ENCODE measurements at regions not wholly inside any gene's neighbourhood (a gene's known extent, or its start where the extent isn't known, plus 50 kb on each side); places are given as distances from the start of the nearest gene placed in this dataset.

DNA sequence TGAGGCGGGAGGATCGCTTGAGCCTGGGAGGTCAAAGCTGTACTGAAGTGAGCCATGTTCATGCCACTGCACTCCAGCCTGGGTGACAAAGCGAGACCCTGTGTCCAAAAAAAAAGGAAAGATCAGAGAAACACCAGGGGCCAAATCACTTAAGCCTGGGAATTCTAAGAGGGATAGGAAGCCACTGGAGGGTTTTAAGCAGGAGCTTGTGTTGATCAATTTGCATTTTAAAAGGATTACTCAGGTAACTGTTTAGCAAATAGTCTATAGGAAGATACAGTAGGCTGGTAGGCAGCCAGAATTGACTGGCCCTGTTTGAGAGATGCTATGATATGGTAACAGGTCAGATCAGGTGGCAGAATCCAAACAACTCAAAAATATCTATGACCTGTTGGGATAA, 162.7 kb downstream of the SPTSSA start:
- H4K20me1 ChIP-seq (ENCODE audit: control insufficient read depth, extremely low read depth, insufficient read depth, low read length): no peaks in the 10 kb centered on the region
- no peak overlapping the region for H3K4me3 ChIP-seq (ENCODE audit: control insufficient read depth in 2 of 3, extremely low read depth in 1 of 3, insufficient read depth in 2 of 3, low read depth in 1 of 3, low read length in 3 of 3)
- no peaks in the 10 kb centered on the region for H3K79me2 ChIP-seq (ENCODE audit: control insufficient read depth, insufficient read depth, low read length)
- DNase-seq (ENCODE audit: low read depth, low spot score) (no peak), FAIRE-seq (no peak)
- dilution Hi-C loops (cut with MboI; ENCODE audit: extremely low pct_ligation_motif_present, low sequenced_read_pairs): no loop called here
- no peaks in the 10 kb centered on the region for H3K9me3 ChIP-seq (ENCODE audit: control insufficient read depth, low read depth, low read length)
- H3K4me2 ChIP-seq (ENCODE audit: control insufficient read depth, extremely low read depth, insufficient read depth, low read depth, low read length): no peak overlapping the region
- H3K27me3 ChIP-seq (ENCODE audit: control insufficient read depth, extremely low read depth, insufficient read depth, low read length): no peaks in the 10 kb centered on the region
- H3K4me1 ChIP-seq (ENCODE audit: control insufficient read depth, extremely low read depth, insufficient read depth, low read length): peaks cover 14% of the 10 kb centered on the region
- H2AFZ ChIP-seq (ENCODE audit: control insufficient read depth, low read length): no peak overlapping the region
- H3K27ac ChIP-seq (ENCODE audit: control insufficient read depth, insufficient read depth, low read length): no peak overlapping the region
- no peaks in the 10 kb centered on the region for H3K9me1 ChIP-seq (ENCODE audit: control insufficient read depth, extremely low read depth, insufficient read depth, low read length)
- H3K9ac ChIP-seq (ENCODE audit: control insufficient read depth, extremely low read depth, insufficient read depth, low read length): no peak overlapping the region
- no peak for TF ChIP-seq EZH2 (IDR thresholded peaks at IDR 0.05; ENCODE audit: low read length)
- TF ChIP-seq, protein P1, sequence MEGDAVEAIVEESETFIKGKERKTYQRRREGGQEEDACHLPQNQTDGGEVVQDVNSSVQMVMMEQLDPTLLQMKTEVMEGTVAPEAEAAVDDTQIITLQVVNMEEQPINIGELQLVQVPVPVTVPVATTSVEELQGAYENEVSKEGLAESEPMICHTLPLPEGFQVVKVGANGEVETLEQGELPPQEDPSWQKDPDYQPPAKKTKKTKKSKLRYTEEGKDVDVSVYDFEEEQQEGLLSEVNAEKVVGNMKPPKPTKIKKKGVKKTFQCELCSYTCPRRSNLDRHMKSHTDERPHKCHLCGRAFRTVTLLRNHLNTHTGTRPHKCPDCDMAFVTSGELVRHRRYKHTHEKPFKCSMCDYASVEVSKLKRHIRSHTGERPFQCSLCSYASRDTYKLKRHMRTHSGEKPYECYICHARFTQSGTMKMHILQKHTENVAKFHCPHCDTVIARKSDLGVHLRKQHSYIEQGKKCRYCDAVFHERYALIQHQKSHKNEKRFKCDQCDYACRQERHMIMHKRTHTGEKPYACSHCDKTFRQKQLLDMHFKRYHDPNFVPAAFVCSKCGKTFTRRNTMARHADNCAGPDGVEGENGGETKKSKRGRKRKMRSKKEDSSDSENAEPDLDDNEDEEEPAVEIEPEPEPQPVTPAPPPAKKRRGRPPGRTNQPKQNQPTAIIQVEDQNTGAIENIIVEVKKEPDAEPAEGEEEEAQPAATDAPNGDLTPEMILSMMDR (optimal IDR thresholded peaks at IDR 0.05 in 1 of 3, IDR thresholded peaks at IDR 0.05 in 1 of 3, conservative IDR thresholded peaks at IDR 0.05 in 1 of 3; ENCODE audit: extremely low read depth in 1 of 3, insufficient read depth in 2 of 3, low read length in 3 of 3): no peak
- no peaks in the 10 kb centered on the region for H3K36me3 ChIP-seq (ENCODE audit: control insufficient read depth in 2 of 2, extremely low read depth in 1 of 2, insufficient read depth in 2 of 2, low read length in 2 of 2)

DNA sequence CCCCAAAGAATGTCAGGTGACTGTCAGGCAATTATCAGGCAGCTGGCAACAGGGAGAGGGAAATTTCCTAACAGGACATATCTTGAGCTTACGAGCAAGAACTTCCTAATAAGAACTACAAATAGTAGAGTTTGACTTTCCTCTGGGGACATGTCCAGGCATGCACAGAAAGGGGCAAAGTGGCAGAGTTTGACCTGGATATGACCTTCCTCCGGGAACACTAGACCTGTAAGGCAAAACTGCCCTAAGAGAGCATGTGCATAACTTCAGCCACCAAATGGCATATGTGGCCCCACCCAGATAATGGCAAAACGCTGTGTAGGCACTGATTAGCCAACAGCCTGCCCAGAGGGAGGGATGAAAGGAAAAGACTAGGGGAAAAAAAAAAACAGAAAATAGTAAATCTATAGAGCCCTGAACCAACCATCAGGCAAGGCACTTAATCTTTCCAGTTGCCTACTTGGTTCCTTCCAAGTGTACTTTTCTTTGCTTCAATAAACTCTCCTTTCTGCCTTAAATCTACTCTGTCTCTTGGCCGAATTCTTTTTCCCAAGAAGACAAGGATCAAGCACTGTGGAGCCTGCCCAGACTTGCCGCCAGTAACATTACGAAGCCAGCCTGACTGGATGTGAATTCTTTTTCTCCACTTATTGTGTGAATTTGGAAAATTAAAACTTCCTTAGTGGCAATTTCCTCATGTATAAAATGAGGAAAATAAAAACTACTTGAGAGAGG, 164.1 kb downstream of the SPTSSA start:
- H3K27me3 ChIP-seq (ENCODE audit: control insufficient read depth, extremely low read depth, insufficient read depth, low read length): no peaks in the 10 kb centered on the region
- peak overlapping the region; percentile 51 for H3K9ac ChIP-seq (ENCODE audit: control insufficient read depth, extremely low read depth, insufficient read depth, low read length)
- H3K27ac ChIP-seq (ENCODE audit: control insufficient read depth, insufficient read depth, low read length): peak overlapping the region; percentile 82
- FAIRE-seq (peak; percentile 83), DNase-seq (ENCODE audit: low read depth, low spot score) (no peak)
- peak overlapping the region; percentile 83 for H2AFZ ChIP-seq (ENCODE audit: control insufficient read depth, low read length)
- no peaks in the 10 kb centered on the region for H3K36me3 ChIP-seq (ENCODE audit: control insufficient read depth in 2 of 2, extremely low read depth in 1 of 2, insufficient read depth in 2 of 2, low read length in 2 of 2)
- peaks cover 14% of the 10 kb centered on the region for H3K4me1 ChIP-seq (ENCODE audit: control insufficient read depth, extremely low read depth, insufficient read depth, low read length)
- no peaks in the 10 kb centered on the region for H4K20me1 ChIP-seq (ENCODE audit: control insufficient read depth, extremely low read depth, insufficient read depth, low read length)
- TF ChIP-seq, protein P1 (optimal IDR thresholded peaks at IDR 0.05 in 1 of 3, IDR thresholded peaks at IDR 0.05 in 1 of 3, conservative IDR thresholded peaks at IDR 0.05 in 1 of 3; ENCODE audit: extremely low read depth in 1 of 3, insufficient read depth in 2 of 3, low read length in 3 of 3): no peak
- no peak for TF ChIP-seq EZH2 (IDR thresholded peaks at IDR 0.05; ENCODE audit: low read length)
- no peaks in the 10 kb centered on the region for H3K9me1 ChIP-seq (ENCODE audit: control insufficient read depth, extremely low read depth, insufficient read depth, low read length)
- dilution Hi-C loops (cut with MboI; ENCODE audit: extremely low pct_ligation_motif_present, low sequenced_read_pairs): no loop called here
- H3K79me2 ChIP-seq (ENCODE audit: control insufficient read depth, insufficient read depth, low read length): no peaks in the 10 kb centered on the region
- H3K4me3 ChIP-seq (ENCODE audit: control insufficient read depth in 2 of 3, extremely low read depth in 1 of 3, insufficient read depth in 2 of 3, low read depth in 1 of 3, low read length in 3 of 3): peak overlapping the region in 2 of 3 experiments; percentile 15 to 49
- H3K4me2 ChIP-seq (ENCODE audit: control insufficient read depth, extremely low read depth, insufficient read depth, low read depth, low read length): peak overlapping the region; percentile 79
- no peaks in the 10 kb centered on the region for H3K9me3 ChIP-seq (ENCODE audit: control insufficient read depth, low read depth, low read length)

All from keratinocyte (primary cell).